NCI-H187 treated with DMSO at 0.1 percent for 48 hours (cell line): ENCODE measurements at regions not wholly inside any gene's neighbourhood (a gene's known extent, or its start where the extent isn't known, plus 50 kb on each side); places are given as distances from the start of the nearest gene placed in this dataset.
"Not testable (repeated sequence)": the region's sequence is repeated elsewhere in the genome, so short reads cannot be mapped to it uniquely, and the experiment has no call there.

Experiments
- DNase-seq: peaks from one replicate; lab custom pipeline; 2025; lab: John Stamatoyannopoulos, UW

GRCh38 chr6:28623242-28623641 is 97.6 kb downstream of the GPX5 start:
- DNase-seq = not testable (repeated sequence)

- not testable (repeated sequence) for DNase-seq
These were observed 100.7 kb downstream of the GPX5 start for GRCh38 chr6:28626386-28626785.

- no peak for DNase-seq
These were observed 106.7 kb downstream of the GPX5 start for GRCh38 chr6:28632326-28632851.

- DNase-seq = no peak
These were observed 107.9 kb downstream of the GPX5 start for GRCh38 chr6:28633445-28634215.

- no peak for DNase-seq
These were observed 108.7 kb downstream of the GPX5 start for GRCh38 chr6:28634411-28634760.

- no peak for DNase-seq
These were observed 109.3 kb downstream of the GPX5 start for GRCh38 chr6:28634761-28635546.

- DNase-seq = no peak
These were observed 110.0 kb downstream of the GPX5 start for GRCh38 chr6:28635547-28636158.

GRCh38 chr6:28638787-28639430 is 113.2 kb downstream of the GPX5 start:
- no peak for DNase-seq

- DNase-seq = not testable (repeated sequence)
These were observed 114.0 kb downstream of the GPX5 start for GRCh38 chr6:28639445-28640290.

GRCh38 chr6:28643017-28643740 is 117.5 kb downstream of the GPX5 start:
- DNase-seq = no peak

- no peak for DNase-seq
These were observed 121.0 kb downstream of the GPX5 start for GRCh38 chr6:28646650-28647049.

- no peak for DNase-seq
These were observed 122.6 kb downstream of the GPX5 start for GRCh38 chr6:28648035-28648877.

- DNase-seq = no peak
These were observed 123.2 kb downstream of the GPX5 start for GRCh38 chr6:28648878-28649375.

- no peak for DNase-seq
These were observed 125.5 kb downstream of the GPX5 start for GRCh38 chr6:28651161-28651560.

- DNase-seq = no peak
These were observed 128.2 kb downstream of the GPX5 start for GRCh38 chr6:28653876-28654275.

- no peak for DNase-seq
These were observed 129.5 kb downstream of the GPX5 start for GRCh38 chr6:28655164-28655563.

GRCh38 chr6:28656715-28657114 is 131.0 kb downstream of the GPX5 start:
- no peak for DNase-seq

GRCh38 chr6:28657381-28657768 is 131.7 kb downstream of the GPX5 start:
- no peak for DNase-seq

GRCh38 chr6:28657769-28658465 is 132.2 kb downstream of the GPX5 start:
- no peak for DNase-seq
